Hippocampal formation (tissue), 2 donors: ENCODE measurements at regions not wholly inside any gene's neighbourhood (a gene's known extent, or its start where the extent isn't known, plus 50 kb on each side); places are given as distances from the start of the nearest gene placed in this dataset.
"Not testable (repeated sequence)": the region's sequence is repeated elsewhere in the genome, so short reads cannot be mapped to it uniquely, and the experiment has no call there.

Experiments
- DNase-seq, 2 donors: peaks; one replicate each; lab custom pipeline; 2025; lab: John Stamatoyannopoulos, UW

GRCh38 chr6:90674077-90674476, 87.2 kb upstream of the MAP3K7 start:
- not testable (repeated sequence) for DNase-seq

GRCh38 chr6:90669846-90670245, 83.0 kb upstream of the MAP3K7 start:
- no peak for DNase-seq

GRCh38 chr6:90669420-90669819, 82.5 kb upstream of the MAP3K7 start:
- DNase-seq, result no peak

- no peak for DNase-seq
Measured at GRCh38 chr6:90668141-90668540, 81.3 kb upstream of the MAP3K7 start.

- DNase-seq, result no peak
Measured at GRCh38 chr6:90663873-90664272, 77.0 kb upstream of the MAP3K7 start.

- DNase-seq, result no peak
Measured at GRCh38 chr6:90663106-90663505, 76.2 kb upstream of the MAP3K7 start.

GRCh38 chr6:90660931-90661330, 74.1 kb upstream of the MAP3K7 start:
- no peak for DNase-seq

- no peak for DNase-seq
Measured at GRCh38 chr6:90658497-90658896, 71.6 kb upstream of the MAP3K7 start.

GRCh38 chr6:90656325-90656724, 69.5 kb upstream of the MAP3K7 start:
- no peak for DNase-seq

- DNase-seq, result no peak
Measured at GRCh38 chr6:90654806-90655205, 67.9 kb upstream of the MAP3K7 start.

GRCh38 chr6:90654166-90654565, 67.3 kb upstream of the MAP3K7 start:
- DNase-seq, result no peak

- no peak for DNase-seq
Measured at GRCh38 chr6:90653750-90654149, 66.9 kb upstream of the MAP3K7 start.

GRCh38 chr6:90650041-90650940, 63.4 kb upstream of the MAP3K7 start:
- no peak for DNase-seq

GRCh38 chr6:90648873-90649272, 62.0 kb upstream of the MAP3K7 start:
- DNase-seq, result no peak

- DNase-seq, result no peak
Measured at GRCh38 chr6:90646940-90647339, 60.1 kb upstream of the MAP3K7 start.

GRCh38 chr6:90645634-90646033, 58.8 kb upstream of the MAP3K7 start:
- DNase-seq, result no peak

- DNase-seq, result no peak
Measured at GRCh38 chr6:90644492-90644891, 57.6 kb upstream of the MAP3K7 start.

GRCh38 chr6:90643381-90643780, 56.5 kb upstream of the MAP3K7 start:
- DNase-seq, result no peak

- DNase-seq, result no peak
Measured at GRCh38 chr6:90637320-90637719, 50.4 kb upstream of the MAP3K7 start.
